ENCODE measurements at regions not wholly inside any gene's neighbourhood (a gene's known extent, or its start where the extent isn't known, plus 50 kb on each side); places are given as distances from the start of the nearest gene placed in this dataset.

GRCh38 chr9:8115570-8115969 lies 316.0 kb upstream of the DMAC1 start:
- no peak for TF ChIP-seq POLR2A (IDR thresholded peaks at IDR 0.05)
- no peak for TF ChIP-seq CTCF (IDR thresholded peaks at IDR 0.05)

Measured in adrenal gland (tissue), 5 donors.